SK-N-SH (cell line): ENCODE measurements at regions not wholly inside any gene's neighbourhood (a gene's known extent, or its start where the extent isn't known, plus 50 kb on each side); places are given as distances from the start of the nearest gene placed in this dataset.
A peak's percentile ranks its signal among the peaks of the same experiment; 100 is the strongest.

Experiments
- CTCF ChIA-PET: fragments of 300-600, 350-600 bp; formaldehyde crosslinking; extraction: SDS; loops from one replicate; lab custom pipeline; 2021; lab: Yijun Ruan, JAX
- POLR2A ChIA-PET: fragments of 350-600 bp; sonication (Branson Sonifier 250); formaldehyde crosslinking; extraction: SDS; loops from one replicate; lab custom pipeline; 2020; ENCODE audit warnings: antibody characterized with exemption, inconsistent platforms; lab: Yijun Ruan, JAX
- DNase-seq: peaks from one replicate; pipeline ENCODE4 v3.0.0; 2012
- H2AFZ ChIP-seq: fragments of 200-600 bp; sonication (generic); 2 replicates; pipeline ENCODE4 v1.8.1; 2016; ENCODE audit warnings: antibody characterized with exemption, mild to moderate bottlenecking, low read depth
- H3F3A ChIP-seq: fragments of 200-600 bp; sonication (generic); replicated peaks from 2 replicates; pipeline ENCODE3; 2016; ENCODE audit warnings: antibody characterized with exemption, mild to moderate bottlenecking; ENCODE audit not compliant: insufficient read depth
- H3K27ac ChIP-seq, 2 experiments: fragments of 200-500 bp in 1 of 2; fragments of 200-600 bp in 1 of 2; sonication (Bioruptor generic) in 1 of 2; sonication (generic), shearing (Covaris generic) in 1 of 2; 2 replicates each; pipeline versions ENCODE4 v1.5.1 to v1.6.1; 2014 to 2016; ENCODE audit warnings: low read depth in 2 of 2, inconsistent platforms in 1 of 2, low read length in 1 of 2, mild to moderate bottlenecking in 1 of 2, mixed read lengths in 1 of 2
- H3K27me3 ChIP-seq: fragments of 200-600 bp; sonication (generic), shearing (Covaris generic); 2 replicates; pipeline ENCODE4 v1.6.1; 2016; ENCODE audit warnings: mixed run types; ENCODE audit not compliant: insufficient read depth
- H3K36me3 ChIP-seq, 2 experiments: fragments of 200-500 bp in 1 of 2; fragments of 200-600 bp in 1 of 2; sonication (Bioruptor generic) in 1 of 2; sonication (generic) in 1 of 2; replicated peaks in 1 of 2; 2 replicates each; pipeline versions ENCODE3 to v1.5.1; 2014 to 2016; ENCODE audit warnings: low read length in 1 of 2, mild to moderate bottlenecking in 1 of 2; ENCODE audit not compliant: insufficient read depth in 2 of 2, control insufficient read depth in 1 of 2
- H3K4me1 ChIP-seq, 2 experiments: fragments of 200-500 bp in 1 of 2; fragments of 200-600 bp in 1 of 2; sonication (Bioruptor generic) in 1 of 2; sonication (generic), shearing (Covaris generic) in 1 of 2; 2 replicates each; pipeline versions ENCODE4 v1.5.1 to v1.6.1; 2014 to 2016; ENCODE audit warnings: low read depth in 1 of 2, low read length in 1 of 2, mixed run types in 1 of 2; ENCODE audit not compliant: insufficient read depth in 2 of 2, control insufficient read depth in 1 of 2
- H3K4me2 ChIP-seq: fragments of 200-600 bp; sonication (generic), shearing (Covaris generic); 2 replicates; pipeline ENCODE4 v1.6.1; 2017; ENCODE audit warnings: mixed run types
- H3K4me3 ChIP-seq, 2 experiments: fragments of 200-500 bp in 1 of 2; fragments of 200-600 bp in 1 of 2; sonication (Bioruptor generic) in 1 of 2; sonication (generic), shearing (Covaris generic) in 1 of 2; 2 replicates each; pipeline versions ENCODE4 v1.5.1 to v1.8.1; 2014 to 2016; ENCODE audit warnings: low read depth in 2 of 2, inconsistent platforms in 1 of 2, low read length in 1 of 2, mild to moderate bottlenecking in 1 of 2, mixed read lengths in 1 of 2, moderate library complexity in 1 of 2
- H3K79me2 ChIP-seq: fragments of 200-600 bp; sonication (generic); 2 replicates; pipeline ENCODE4 v1.8.1; 2017; ENCODE audit warnings: mild to moderate bottlenecking; ENCODE audit not compliant: insufficient read depth
- H3K9ac ChIP-seq: fragments of 200-600 bp; sonication (generic); 2 replicates; pipeline ENCODE4 v1.6.1; 2017; ENCODE audit warnings: mixed run types
- H3K9me2 ChIP-seq: fragments of 200-600 bp; sonication (generic); 2 replicates; pipeline ENCODE4 v1.6.1; 2017; ENCODE audit warnings: mixed run types
- H3K9me3 ChIP-seq: fragments of 200-600 bp; sonication (generic); 2 replicates; pipeline ENCODE4 v1.6.1; 2017; ENCODE audit warnings: mixed run types, mild to moderate bottlenecking, moderate library complexity
- H4K20me1 ChIP-seq: fragments of 200-600 bp; sonication (generic); 2 replicates; pipeline ENCODE4 v1.6.1; 2017; ENCODE audit warnings: mild to moderate bottlenecking, mixed run types; ENCODE audit not compliant: insufficient read depth
- CHD2 ChIP-seq: fragments of 150-350 bp; IDR thresholded peaks from 2 replicates; pipeline ENCODE4 v1.6.1; 2018; ENCODE audit warnings: low read length; ENCODE audit not compliant: partially characterized antibody
- ELF1 ChIP-seq: IDR thresholded peaks from 2 replicates; pipeline ENCODE4 v1.4.0; 2012
- EP300 ChIP-seq, 2 experiments: IDR thresholded peaks; 2 replicates each; pipeline versions ENCODE4 v1.4.0 to v1.6.1; 2012; ENCODE audit warnings: borderline replicate concordance in 1 of 2, low read depth in 1 of 2, low read length in 1 of 2
- EZH2phosphoT487 ChIP-seq: fragments of 200-600 bp; sonication (generic); IDR thresholded peaks from 2 replicates; pipeline ENCODE4 v1.6.1; 2017; ENCODE audit warnings: low read depth, mixed run types, mild to moderate bottlenecking, antibody characterized with exemption, moderate library complexity, borderline replicate concordance
- FOXJ3 ChIP-seq: sonication (generic); formaldehyde crosslinking; IDR thresholded peaks from 2 replicates; pipeline ENCODE4 v1.5.1; 2020; ENCODE audit warnings: mild to moderate bottlenecking, missing genetic modification reagents
- FOXM1 ChIP-seq: IDR thresholded peaks from 2 replicates; pipeline ENCODE4 v1.4.0; 2012; ENCODE audit warnings: low read depth, mild to moderate bottlenecking
- GATA2 ChIP-seq: sonication (generic); formaldehyde crosslinking; IDR thresholded peaks from 2 replicates; pipeline ENCODE4 v1.5.0; 2020; ENCODE audit warnings: mild to moderate bottlenecking, missing genetic modification reagents
- IRF3 ChIP-seq: fragments of 150-350 bp; IDR thresholded peaks from 2 replicates; pipeline ENCODE4 v1.6.1; 2016; ENCODE audit warnings: mild to moderate bottlenecking, low read depth, low read length
- JUND ChIP-seq: IDR thresholded peaks from 2 replicates; pipeline ENCODE4 v1.4.0; 2012
- MAX ChIP-seq: IDR thresholded peaks from 2 replicates; pipeline ENCODE4 v1.4.0; 2012; ENCODE audit warnings: low read depth
- MEF2A ChIP-seq: IDR thresholded peaks from 2 replicates; pipeline ENCODE4 v1.4.0; 2012; ENCODE audit warnings: low read depth, borderline replicate concordance
- MXI1 ChIP-seq: IDR thresholded peaks from 2 replicates; pipeline ENCODE4 v1.6.1; 2012; ENCODE audit warnings: mild to moderate bottlenecking, low read depth, low read length, improper control_type of control experiment
- NFIC ChIP-seq: IDR thresholded peaks from 2 replicates; pipeline ENCODE4 v1.4.0; 2012; ENCODE audit warnings: borderline replicate concordance
- POLR2AphosphoS5 ChIP-seq: IDR thresholded peaks from 2 replicates; pipeline ENCODE4 v1.6.1; 2012; ENCODE audit warnings: low read depth, low read length
- RCOR1 ChIP-seq: fragments of 150-350 bp; IDR thresholded peaks from 2 replicates; pipeline ENCODE4 v1.6.1; 2017; ENCODE audit warnings: antibody characterized with exemption, low read length
- RFX5 ChIP-seq: IDR thresholded peaks from 2 replicates; pipeline ENCODE4 v1.6.1; 2012; ENCODE audit warnings: mild to moderate bottlenecking, improper control_type of control experiment, low read length
- RXRA ChIP-seq: IDR thresholded peaks from 2 replicates; pipeline ENCODE4 v1.4.0; 2012; ENCODE audit warnings: low read depth, mild to moderate bottlenecking, borderline replicate concordance
- SIN3A ChIP-seq: IDR thresholded peaks from 2 replicates; pipeline ENCODE4 v1.6.1; 2012; ENCODE audit warnings: low read depth, mild to moderate bottlenecking, low read length, moderate library complexity, borderline replicate concordance
- SMC3 ChIP-seq: IDR thresholded peaks from 2 replicates; pipeline ENCODE4 v1.6.1; 2012; ENCODE audit warnings: low read depth, low read length, improper control_type of control experiment
- TCF12 ChIP-seq: IDR thresholded peaks from 2 replicates; pipeline ENCODE4 v1.4.0; 2012
- TEAD4 ChIP-seq: IDR thresholded peaks from 2 replicates; pipeline ENCODE4 v1.4.0; 2012; ENCODE audit warnings: mild to moderate bottlenecking, borderline replicate concordance; ENCODE audit not compliant: insufficient read depth
- YY1 ChIP-seq: IDR thresholded peaks from 2 replicates; pipeline ENCODE4 v1.4.0; 2012; ENCODE audit warnings: low read depth, mild to moderate bottlenecking
- WGBS: methylation state at CpG from one replicate; pipeline ENCODE4 v1.1.6; 2017; ENCODE audit warnings: low lambda C conversion rate; 5-methylcytosine and 5-hydroxymethylcytosine counted together
- TF ChIP-seq, protein P1 (sequence below): IDR thresholded peaks from 2 replicates; pipeline ENCODE4; 2012
- TF ChIP-seq, protein P2 (sequence below): IDR thresholded peaks from 2 replicates; pipeline ENCODE4 v1.4.0; 2012; ENCODE audit warnings: low read depth, borderline replicate concordance
- TF ChIP-seq, protein P3 (sequence below): fragments of 200-600 bp; sonication (generic); IDR thresholded peaks from 2 replicates; pipeline ENCODE4 v1.6.1; 2017; ENCODE audit warnings: antibody characterized with exemption, mild to moderate bottlenecking, moderate library complexity

DNA sequence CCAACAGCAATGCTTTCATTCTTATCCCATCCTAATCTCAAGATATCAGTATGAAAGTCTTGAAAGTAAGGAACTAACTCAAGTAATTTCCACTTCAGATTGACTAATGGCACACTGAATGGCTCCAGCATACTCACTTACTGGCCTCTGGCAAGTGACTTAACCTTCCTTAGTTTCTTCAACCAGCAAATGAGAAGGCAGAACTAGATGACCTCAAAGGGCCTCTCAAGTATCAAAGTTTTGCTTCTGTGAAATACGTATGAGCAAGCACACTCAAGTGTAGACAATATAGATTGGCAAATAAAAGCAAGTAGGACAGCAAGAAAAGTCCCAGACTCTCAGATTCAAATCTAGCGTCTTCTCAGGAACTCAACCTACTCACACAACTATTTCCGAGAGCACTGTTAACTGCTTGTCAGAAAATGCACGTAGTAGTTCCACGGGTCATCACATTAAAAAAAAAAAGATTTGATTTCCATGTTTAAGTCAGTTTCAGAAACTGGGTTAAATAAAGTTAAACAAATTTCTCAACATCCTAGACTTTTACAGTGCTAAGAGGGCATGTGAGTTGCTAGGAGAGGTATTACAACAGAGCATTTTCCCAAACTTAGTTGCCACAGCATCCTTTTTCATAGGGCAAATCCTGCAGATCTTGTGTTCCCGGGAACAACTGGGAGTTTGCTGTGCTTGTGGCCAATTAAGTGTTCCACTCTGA lies 276.9 kb upstream of the KLF14 start:
- H4K20me1 ChIP-seq: no peaks in the 10 kb centered on the region
- no peaks in the 10 kb centered on the region for H3K9me3 ChIP-seq
- H3K9ac ChIP-seq: peak overlapping the region; percentile 47; the same call in 1 of the 2 replicates
- H3K79me2 ChIP-seq: peaks cover 88% of the 10 kb centered on the region
- no peak overlapping the region for H2AFZ ChIP-seq
- no peak overlapping the region for H3K4me3 ChIP-seq
- TF ChIP-seq CHD2: no peak
- 0 out of 2 replicates have a peak, but pooled peaks have one; percentile 5 for TF ChIP-seq POLR2AphosphoS5
- no peak for TF ChIP-seq TEAD4
- TF ChIP-seq GATA2 (CRISPR knock-in tag): no peak
- TF ChIP-seq EP300 (IDR thresholded peaks at IDR 0.05; ENCODE audit: borderline replicate concordance in 1 of 2, low read depth in 1 of 2, low read length in 1 of 2): no peak
- no peak for TF ChIP-seq NFIC
- no peak for TF ChIP-seq MAX
- no peak for TF ChIP-seq RXRA
- no peak for TF ChIP-seq ELF1
- no peak for TF ChIP-seq FOXJ3 (CRISPR knock-in tag)
- no peak for TF ChIP-seq MEF2A
- TF ChIP-seq, protein P1, sequence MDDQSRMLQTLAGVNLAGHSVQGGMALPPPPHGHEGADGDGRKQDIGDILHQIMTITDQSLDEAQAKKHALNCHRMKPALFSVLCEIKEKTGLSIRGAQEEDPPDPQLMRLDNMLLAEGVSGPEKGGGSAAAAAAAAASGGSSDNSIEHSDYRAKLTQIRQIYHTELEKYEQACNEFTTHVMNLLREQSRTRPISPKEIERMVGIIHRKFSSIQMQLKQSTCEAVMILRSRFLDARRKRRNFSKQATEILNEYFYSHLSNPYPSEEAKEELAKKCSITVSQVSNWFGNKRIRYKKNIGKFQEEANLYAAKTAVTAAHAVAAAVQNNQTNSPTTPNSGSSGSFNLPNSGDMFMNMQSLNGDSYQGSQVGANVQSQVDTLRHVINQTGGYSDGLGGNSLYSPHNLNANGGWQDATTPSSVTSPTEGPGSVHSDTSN: 0 out of 2 replicates have a peak, but pooled peaks have one; percentile 7
- no peak for TF ChIP-seq JUND
- no peak for TF ChIP-seq FOXM1
- no peak for TF ChIP-seq RCOR1
- TF ChIP-seq TCF12: 0 out of 2 replicates have a peak, but pooled peaks have one; percentile 6
- TF ChIP-seq MXI1: no peak
- no peak for TF ChIP-seq SMC3
- TF ChIP-seq YY1: no peak
- H3K4me1 ChIP-seq: peaks cover 34 to 67% of the 10 kb centered on the region in 2 experiments
- H3K27ac ChIP-seq: peak overlapping the region; percentile 95 to 96
- peaks cover 61% of the 10 kb centered on the region for H3F3A ChIP-seq
- CTCF ChIA-PET: interaction anchor here (0.9 to 2.6 kb wide), 3 partner anchors 28 to 114 kb away, joined by 3 to 13 read pairs (median 10); no protein-coding TSS in a partner anchor
- DNase-seq: no peak
- H3K9me2 ChIP-seq: no peaks in the 10 kb centered on the region
- peak overlapping the region; percentile 49 for H3K4me2 ChIP-seq
- no peaks in the 10 kb centered on the region for H3K27me3 ChIP-seq
- H3K36me3 ChIP-seq: peaks cover 0 to 4% of the 10 kb centered on the region in 2 experiments
- 58% methylated on average over 6 of the region's 6 CpGs for WGBS
- POLR2A ChIA-PET: no interaction called here

- peaks cover 0 to 4% of the 10 kb centered on the region in 2 experiments for H3K36me3 ChIP-seq
- H3F3A ChIP-seq: peaks cover 61% of the 10 kb centered on the region
- no peaks in the 10 kb centered on the region for H3K9me3 ChIP-seq
- no peak overlapping the region for H2AFZ ChIP-seq
- H3K79me2 ChIP-seq: peaks cover 87% of the 10 kb centered on the region
- no peaks in the 10 kb centered on the region for H3K9me2 ChIP-seq
- H3K27ac ChIP-seq: peak overlapping the region; percentile 95 to 96
- DNase-seq: no peak
- 51% methylated on average over 4 of the region's 4 CpGs for WGBS
- peak overlapping the region; percentile 47; the same call in 1 of the 2 replicates for H3K9ac ChIP-seq
- peaks cover 34 to 67% of the 10 kb centered on the region in 2 experiments for H3K4me1 ChIP-seq
- H3K27me3 ChIP-seq: no peaks in the 10 kb centered on the region
- ChIA-PET POLR2A (no interaction called here), CTCF (interaction anchor here (1.9 to 3.7 kb wide), 3 partner anchors 29 to 114 kb away, joined by 12 to 18 read pairs (median 13); no protein-coding TSS in a partner anchor)
- no peak overlapping the region for H3K4me3 ChIP-seq
- peak overlapping the region; percentile 49 for H3K4me2 ChIP-seq
- H4K20me1 ChIP-seq: no peaks in the 10 kb centered on the region
- TF ChIP-seq MEF2A (no peak), RFX5 (no peak), ELF1 (no peak), EZH2phosphoT487 (no peak), IRF3 (no peak), RCOR1 (no peak), SIN3A (no peak), TEAD4 (no peak)
- TF ChIP-seq, protein P2, sequence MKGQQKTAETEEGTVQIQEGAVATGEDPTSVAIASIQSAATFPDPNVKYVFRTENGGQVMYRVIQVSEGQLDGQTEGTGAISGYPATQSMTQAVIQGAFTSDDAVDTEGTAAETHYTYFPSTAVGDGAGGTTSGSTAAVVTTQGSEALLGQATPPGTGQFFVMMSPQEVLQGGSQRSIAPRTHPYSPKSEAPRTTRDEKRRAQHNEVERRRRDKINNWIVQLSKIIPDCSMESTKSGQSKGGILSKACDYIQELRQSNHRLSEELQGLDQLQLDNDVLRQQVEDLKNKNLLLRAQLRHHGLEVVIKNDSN: no peak
- TF ChIP-seq, protein P3, sequence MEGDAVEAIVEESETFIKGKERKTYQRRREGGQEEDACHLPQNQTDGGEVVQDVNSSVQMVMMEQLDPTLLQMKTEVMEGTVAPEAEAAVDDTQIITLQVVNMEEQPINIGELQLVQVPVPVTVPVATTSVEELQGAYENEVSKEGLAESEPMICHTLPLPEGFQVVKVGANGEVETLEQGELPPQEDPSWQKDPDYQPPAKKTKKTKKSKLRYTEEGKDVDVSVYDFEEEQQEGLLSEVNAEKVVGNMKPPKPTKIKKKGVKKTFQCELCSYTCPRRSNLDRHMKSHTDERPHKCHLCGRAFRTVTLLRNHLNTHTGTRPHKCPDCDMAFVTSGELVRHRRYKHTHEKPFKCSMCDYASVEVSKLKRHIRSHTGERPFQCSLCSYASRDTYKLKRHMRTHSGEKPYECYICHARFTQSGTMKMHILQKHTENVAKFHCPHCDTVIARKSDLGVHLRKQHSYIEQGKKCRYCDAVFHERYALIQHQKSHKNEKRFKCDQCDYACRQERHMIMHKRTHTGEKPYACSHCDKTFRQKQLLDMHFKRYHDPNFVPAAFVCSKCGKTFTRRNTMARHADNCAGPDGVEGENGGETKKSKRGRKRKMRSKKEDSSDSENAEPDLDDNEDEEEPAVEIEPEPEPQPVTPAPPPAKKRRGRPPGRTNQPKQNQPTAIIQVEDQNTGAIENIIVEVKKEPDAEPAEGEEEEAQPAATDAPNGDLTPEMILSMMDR: no peak
Observed at GRCh38 chr7:131011432-131011742, 277.4 kb upstream of the KLF14 start.
